ENCODE measurements at regions not wholly inside any gene's neighbourhood (a gene's known extent, or its start where the extent isn't known, plus 50 kb on each side); places are given as distances from the start of the nearest gene placed in this dataset.

- no peaks in the 10 kb centered on the region for H3K36me3 ChIP-seq (ENCODE audit: insufficient read depth, low read length)
- H3K9me3 ChIP-seq (ENCODE audit: low read length), result no peaks in the 10 kb centered on the region
- ChIA-PET POLR2A (interaction anchor here (0.6 to 1.6 kb wide), 5 partner anchors 10 to 452 kb away, joined by 3 to 10 read pairs (median 4); no protein-coding TSS in a partner anchor), CTCF (ENCODE audit: unreplicated experiment) (interaction anchor here (0.6 to 1.4 kb wide), 11 partner anchors 10 to 1032 kb away, joined by 3 to 9 read pairs (median 4); no protein-coding TSS in a partner anchor)
- intact Hi-C loops (cut with micrococcal nuclease; ENCODE audit: unreplicated experiment), result no loop called here
- H3K4me3 ChIP-seq (ENCODE audit: low read depth, low read length, poor library complexity, severe bottlenecking), result no peak overlapping the region
- no peak overlapping the region for H3K27ac ChIP-seq (ENCODE audit: low read depth, low read length, poor library complexity, severe bottlenecking)
- no peak overlapping the region for H3K4me2 ChIP-seq (ENCODE audit: low read length)
- H2AFZ ChIP-seq (ENCODE audit: low read length), result no peak overlapping the region
- TF ChIP-seq, protein P1, sequence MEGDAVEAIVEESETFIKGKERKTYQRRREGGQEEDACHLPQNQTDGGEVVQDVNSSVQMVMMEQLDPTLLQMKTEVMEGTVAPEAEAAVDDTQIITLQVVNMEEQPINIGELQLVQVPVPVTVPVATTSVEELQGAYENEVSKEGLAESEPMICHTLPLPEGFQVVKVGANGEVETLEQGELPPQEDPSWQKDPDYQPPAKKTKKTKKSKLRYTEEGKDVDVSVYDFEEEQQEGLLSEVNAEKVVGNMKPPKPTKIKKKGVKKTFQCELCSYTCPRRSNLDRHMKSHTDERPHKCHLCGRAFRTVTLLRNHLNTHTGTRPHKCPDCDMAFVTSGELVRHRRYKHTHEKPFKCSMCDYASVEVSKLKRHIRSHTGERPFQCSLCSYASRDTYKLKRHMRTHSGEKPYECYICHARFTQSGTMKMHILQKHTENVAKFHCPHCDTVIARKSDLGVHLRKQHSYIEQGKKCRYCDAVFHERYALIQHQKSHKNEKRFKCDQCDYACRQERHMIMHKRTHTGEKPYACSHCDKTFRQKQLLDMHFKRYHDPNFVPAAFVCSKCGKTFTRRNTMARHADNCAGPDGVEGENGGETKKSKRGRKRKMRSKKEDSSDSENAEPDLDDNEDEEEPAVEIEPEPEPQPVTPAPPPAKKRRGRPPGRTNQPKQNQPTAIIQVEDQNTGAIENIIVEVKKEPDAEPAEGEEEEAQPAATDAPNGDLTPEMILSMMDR (conservative IDR thresholded peaks at IDR 0.05; ENCODE audit: low read length), result no peak
- no peak for TF ChIP-seq EZH2phosphoT487 (IDR thresholded peaks at IDR 0.05; ENCODE audit: borderline replicate concordance, low read depth, low read length)
- no peak for DNase-seq (ENCODE audit: low spot score)
- no peaks in the 10 kb centered on the region for H3K79me2 ChIP-seq (ENCODE audit: insufficient read depth, low read depth, low read length)
- H4K20me1 ChIP-seq (ENCODE audit: insufficient read depth, low read length), result no peaks in the 10 kb centered on the region
- H3K4me1 ChIP-seq (ENCODE audit: insufficient read depth, low read length, poor library complexity, severe bottlenecking), result peaks cover 4% of the 10 kb centered on the region
- no peaks in the 10 kb centered on the region for H3K9me2 ChIP-seq (ENCODE audit: insufficient read depth, low read length)
- no TSS peak for BruUV-seq (replicated peaks)
Observed at GRCh38 chr5:158074597-158074991, 215.6 kb upstream of the CLINT1 start.

DNA sequence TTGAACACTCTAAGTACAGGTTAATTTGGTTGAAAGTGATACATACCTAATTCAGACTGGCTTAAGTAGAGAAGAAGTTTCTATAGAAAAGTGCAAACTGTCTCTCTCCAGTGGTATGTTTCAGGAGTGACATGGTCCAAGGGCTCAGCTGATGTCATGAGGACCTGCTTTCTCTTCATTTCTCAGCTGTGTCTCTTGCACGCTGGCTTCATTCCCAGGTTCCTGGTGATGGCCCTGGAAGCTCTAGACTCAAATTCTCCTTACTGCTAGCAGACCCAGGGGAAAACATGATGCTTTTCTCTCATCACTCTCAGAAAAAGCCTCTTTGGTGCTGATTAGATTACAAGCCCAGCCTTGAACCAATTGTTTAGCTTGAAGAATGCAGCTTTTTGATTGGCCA lies 211.9 kb upstream of the CLINT1 start:
- Histone ChIP-seq H4K20me1 (ENCODE audit: insufficient read depth, low read length) (no peaks in the 10 kb centered on the region), H3K79me2 (ENCODE audit: insufficient read depth, low read depth, low read length) (no peaks in the 10 kb centered on the region), H3K4me3 (ENCODE audit: low read depth, low read length, poor library complexity, severe bottlenecking) (no peak overlapping the region), H3K36me3 (ENCODE audit: insufficient read depth, low read length) (no peaks in the 10 kb centered on the region), H3K9me2 (ENCODE audit: insufficient read depth, low read length) (no peaks in the 10 kb centered on the region), H3K4me2 (ENCODE audit: low read length) (no peak overlapping the region), H3K9me3 (ENCODE audit: low read length) (no peaks in the 10 kb centered on the region), H3K4me1 (ENCODE audit: insufficient read depth, low read length, poor library complexity, severe bottlenecking) (peaks cover 4% of the 10 kb centered on the region), H2AFZ (ENCODE audit: low read length) (no peak overlapping the region), H3K27ac (ENCODE audit: low read depth, low read length, poor library complexity, severe bottlenecking) (no peak overlapping the region)
- TF ChIP-seq, protein P1 (conservative IDR thresholded peaks at IDR 0.05; ENCODE audit: low read length), result no peak
- TF ChIP-seq EZH2phosphoT487 (IDR thresholded peaks at IDR 0.05; ENCODE audit: borderline replicate concordance, low read depth, low read length), result no peak
- ChIA-PET POLR2A (interaction anchor here (0.6 to 1.1 kb wide), 2 partner anchors 9 to 20 kb away, joined by 3 read pairs; no protein-coding TSS in a partner anchor), CTCF (ENCODE audit: unreplicated experiment) (no interaction called here)
- intact Hi-C loops (cut with micrococcal nuclease; ENCODE audit: unreplicated experiment), result no loop called here
- no TSS peak for BruUV-seq (replicated peaks)
- no peak for DNase-seq (ENCODE audit: low spot score)

DNA sequence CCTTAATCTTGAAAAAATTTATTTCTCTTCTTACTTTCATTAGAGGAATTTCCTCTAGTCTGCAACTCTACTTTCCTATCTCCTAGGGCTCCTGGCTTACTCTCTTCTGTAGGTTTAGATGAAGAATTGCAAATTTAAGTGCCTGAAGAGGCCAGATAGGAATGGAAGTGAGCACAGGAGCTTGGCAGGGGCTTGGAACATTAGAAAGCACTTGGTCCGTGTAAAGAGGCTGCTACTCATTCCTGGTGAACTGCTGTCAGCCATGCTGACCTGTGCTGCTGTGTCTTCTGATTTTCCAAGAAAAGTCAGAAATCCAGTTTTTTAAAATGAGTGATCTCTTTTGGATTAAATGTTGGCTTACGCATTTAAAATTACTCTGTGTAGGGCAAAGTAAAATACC lies 210.9 kb upstream of the CLINT1 start:
- no peaks in the 10 kb centered on the region for H3K9me2 ChIP-seq (ENCODE audit: insufficient read depth, low read length)
- no TSS peak for BruUV-seq (replicated peaks)
- ChIA-PET POLR2A (no interaction called here), CTCF (ENCODE audit: unreplicated experiment) (no interaction called here)
- H3K27ac ChIP-seq (ENCODE audit: low read depth, low read length, poor library complexity, severe bottlenecking), result no peak overlapping the region
- H2AFZ ChIP-seq (ENCODE audit: low read length), result no peak overlapping the region
- H4K20me1 ChIP-seq (ENCODE audit: insufficient read depth, low read length), result no peaks in the 10 kb centered on the region
- H3K4me1 ChIP-seq (ENCODE audit: insufficient read depth, low read length, poor library complexity, severe bottlenecking), result peaks cover under 1% of the 10 kb centered on the region
- no peak overlapping the region for H3K4me2 ChIP-seq (ENCODE audit: low read length)
- no peak for DNase-seq (ENCODE audit: low spot score)
- no peaks in the 10 kb centered on the region for H3K9me3 ChIP-seq (ENCODE audit: low read length)
- H3K36me3 ChIP-seq (ENCODE audit: insufficient read depth, low read length), result no peaks in the 10 kb centered on the region
- intact Hi-C loops (cut with micrococcal nuclease; ENCODE audit: unreplicated experiment), result no loop called here
- TF ChIP-seq, protein P1 (conservative IDR thresholded peaks at IDR 0.05; ENCODE audit: low read length), result no peak
- TF ChIP-seq EZH2phosphoT487 (IDR thresholded peaks at IDR 0.05; ENCODE audit: borderline replicate concordance, low read depth, low read length), result no peak
- H3K4me3 ChIP-seq (ENCODE audit: low read depth, low read length, poor library complexity, severe bottlenecking), result no peak overlapping the region
- H3K79me2 ChIP-seq (ENCODE audit: insufficient read depth, low read depth, low read length), result no peaks in the 10 kb centered on the region
